ENCODE measurements at regions not wholly inside any gene's neighbourhood (a gene's known extent, or its start where the extent isn't known, plus 50 kb on each side); places are given as distances from the start of the nearest gene placed in this dataset.

GRCh38 chr16:85495259-85495658, 117.9 kb upstream of the GSE1 start:
- TF ChIP-seq EZH2 (conservative IDR thresholded peaks at IDR 0.05; ENCODE audit: low read depth, low read length) (no peak), MAFK (conservative IDR thresholded peaks at IDR 0.05 in 1 of 2, IDR thresholded peaks at IDR 0.05 in 1 of 2; ENCODE audit: low read length in 2 of 2) (no peak), HDAC2 (CRISPR knock-in tag; IDR thresholded peaks at IDR 0.05) (no peak), ZSCAN22 (CRISPR knock-in tag; IDR thresholded peaks at IDR 0.05) (no peak), SP140L (CRISPR knock-in tag; IDR thresholded peaks at IDR 0.05; ENCODE audit: borderline replicate concordance) (no peak), ZZZ3 (CRISPR knock-in tag; IDR thresholded peaks at IDR 0.05; ENCODE audit: borderline replicate concordance) (no peak), PBX2 (CRISPR knock-in tag; IDR thresholded peaks at IDR 0.05) (no peak), POLR2AphosphoS5 (IDR thresholded peaks at IDR 0.05; ENCODE audit: low read depth, low read length) (no peak), NFE2L2 (IDR thresholded peaks at IDR 0.05; ENCODE audit: low read length) (no peak)
